ENCODE measurements at regions not wholly inside any gene's neighbourhood (a gene's known extent, or its start where the extent isn't known, plus 50 kb on each side); places are given as distances from the start of the nearest gene placed in this dataset.

- Histone ChIP-seq H2AFZ (ENCODE audit: low read length) (no peak overlapping the region), H3K79me2 (ENCODE audit: insufficient read depth, low read length) (no peaks in the 10 kb centered on the region), H3K4me3 (ENCODE audit: low read depth, low read length, poor library complexity, severe bottlenecking) (no peak overlapping the region), H3K4me1 (ENCODE audit: insufficient read depth, low read length, severe bottlenecking) (no peaks in the 10 kb centered on the region), H3K9me3 (ENCODE audit: low read length) (0 out of 2 replicates have a peak, but pooled peaks cover 5% of the 10 kb centered on the region), H3K9ac (ENCODE audit: low read length) (no peak overlapping the region), H3F3A (ENCODE audit: insufficient read depth, low read length) (no peaks in the 10 kb centered on the region), H3K36me3 (ENCODE audit: insufficient read depth, low read length) (no peaks in the 10 kb centered on the region), H3K9me2 (ENCODE audit: low read depth, low read length) (no peaks in the 10 kb centered on the region), H3K27me3 (ENCODE audit: insufficient read depth, low read length) (no peaks in the 10 kb centered on the region), H4K20me1 (ENCODE audit: insufficient read depth, low read length) (no peaks in the 10 kb centered on the region), H3K27ac (ENCODE audit: low read depth, low read length, poor library complexity, severe bottlenecking) (no peak overlapping the region), H3K4me2 (ENCODE audit: low read length) (no peak overlapping the region)
- TF ChIP-seq CTCF (IDR thresholded peaks at IDR 0.05; ENCODE audit: low read length) = no peak
- TF ChIP-seq EZH2 (IDR thresholded peaks at IDR 0.05; ENCODE audit: borderline replicate concordance, low read length) = no peak
Measured at GRCh38 chr6:39995633-39996032, 61.4 kb upstream of the MOCS1 start.

GRCh38 chr6:39992861-39993622 is 58.8 kb upstream of the MOCS1 start:
- H3K9me3 ChIP-seq (ENCODE audit: low read length) = 0 out of 2 replicates have a peak, but pooled peaks cover 5% of the 10 kb centered on the region
- H3K4me2 ChIP-seq (ENCODE audit: low read length) = no peak overlapping the region
- no peaks in the 10 kb centered on the region for H3K4me1 ChIP-seq (ENCODE audit: insufficient read depth, low read length, severe bottlenecking)
- H3K4me3 ChIP-seq (ENCODE audit: low read depth, low read length, poor library complexity, severe bottlenecking) = no peak overlapping the region
- H3K9ac ChIP-seq (ENCODE audit: low read length) = no peak overlapping the region
- no peaks in the 10 kb centered on the region for H4K20me1 ChIP-seq (ENCODE audit: insufficient read depth, low read length)
- H3K9me2 ChIP-seq (ENCODE audit: low read depth, low read length) = no peaks in the 10 kb centered on the region
- H3K79me2 ChIP-seq (ENCODE audit: insufficient read depth, low read length) = no peaks in the 10 kb centered on the region
- H3F3A ChIP-seq (ENCODE audit: insufficient read depth, low read length) = no peaks in the 10 kb centered on the region
- no peaks in the 10 kb centered on the region for H3K36me3 ChIP-seq (ENCODE audit: insufficient read depth, low read length)
- H3K27me3 ChIP-seq (ENCODE audit: insufficient read depth, low read length) = no peaks in the 10 kb centered on the region
- TF ChIP-seq CTCF (IDR thresholded peaks at IDR 0.05; ENCODE audit: low read length) = no peak
- no peak for TF ChIP-seq EZH2 (IDR thresholded peaks at IDR 0.05; ENCODE audit: borderline replicate concordance, low read length)
- no peak overlapping the region for H2AFZ ChIP-seq (ENCODE audit: low read length)
- no peak overlapping the region for H3K27ac ChIP-seq (ENCODE audit: low read depth, low read length, poor library complexity, severe bottlenecking)

Measured in OCI-LY1 (cell line).